GM12865 (cell line): ENCODE measurements at regions not wholly inside any gene's neighbourhood (a gene's known extent, or its start where the extent isn't known, plus 50 kb on each side); places are given as distances from the start of the nearest gene placed in this dataset.

Experiments
- DNase-seq: peaks from one replicate; pipeline ENCODE4 v3.0.0; 2010; ENCODE audit warnings: low read depth
- H3K4me3 ChIP-seq: 2 replicates; pipeline ENCODE4 v1.5.1; 2011; ENCODE audit warnings: mild to moderate bottlenecking, low read depth, low read length, control low read depth
- CTCF ChIP-seq: IDR thresholded peaks from 2 replicates; pipeline ENCODE4 v1.5.1; 2011; ENCODE audit warnings: low read length, control low read depth, low read depth, inconsistent platforms; ENCODE audit not compliant: insufficient read depth; ENCODE audit errors: missing control alignments

- TF ChIP-seq CTCF: no peak
- H3K4me3 ChIP-seq: no peak overlapping the region
- no peak for DNase-seq
Observed at GRCh38 chr1:216847397-216848036, 124.3 kb upstream of the ESRRG start.

- no peak for TF ChIP-seq CTCF
- DNase-seq: no peak
Observed at GRCh38 chr1:216846339-216846738, 123.1 kb upstream of the ESRRG start.

GRCh38 chr1:216843409-216843808 is 120.2 kb upstream of the ESRRG start:
- no peak overlapping the region for H3K4me3 ChIP-seq
- no peak for DNase-seq
- TF ChIP-seq CTCF: no peak

More at GRCh38 chr1:216846339-216846738, 123.1 kb upstream of the ESRRG start:
- no peak overlapping the region for H3K4me3 ChIP-seq

- no peak for TF ChIP-seq CTCF
- no peak overlapping the region for H3K4me3 ChIP-seq
- DNase-seq: no peak
Observed at GRCh38 chr1:216841165-216841564, 117.9 kb upstream of the ESRRG start.

GRCh38 chr1:216836316-216836715 is 113.1 kb upstream of the ESRRG start:
- H3K4me3 ChIP-seq: no peak overlapping the region
- no peak for TF ChIP-seq CTCF
- no peak for DNase-seq

- no peak overlapping the region for H3K4me3 ChIP-seq
- no peak for DNase-seq
- TF ChIP-seq CTCF: no peak
Observed at GRCh38 chr1:216833509-216833908, 110.3 kb upstream of the ESRRG start.

GRCh38 chr1:216832192-216832591 is 109.0 kb upstream of the ESRRG start:
- no peak for DNase-seq
- TF ChIP-seq CTCF: no peak
- H3K4me3 ChIP-seq: no peak overlapping the region
